ENCODE measurements at regions not wholly inside any gene's neighbourhood (a gene's known extent, or its start where the extent isn't known, plus 50 kb on each side); places are given as distances from the start of the nearest gene placed in this dataset.

GRCh38 chr15:69573815-69574475 is 121.3 kb downstream of the RPLP1 start:
- no peak overlapping the region for H3K27ac ChIP-seq
- H3K4me1 ChIP-seq, result peaks cover under 1 to 7% of the 10 kb centered on the region in 2 donors
- DNase-seq (ENCODE audit: low spot score in 2 of 2), result no peak
- TF ChIP-seq CTCF (IDR thresholded peaks at IDR 0.05), result no peak
- intact Hi-C loops (cut with DNase I), result loop anchor here (2.0 kb wide), 1 partner anchor 79 kb away; no protein-coding TSS in a partner anchor
- H3K9me3 ChIP-seq, result no peaks in the 10 kb centered on the region
- no peaks in the 10 kb centered on the region for H3K36me3 ChIP-seq
- no peaks in the 10 kb centered on the region for H3K27me3 ChIP-seq
- H3K4me3 ChIP-seq, result no peak overlapping the region

GRCh38 chr15:69574506-69574905 is 121.9 kb downstream of the RPLP1 start:
- Histone ChIP-seq H3K36me3 (no peaks in the 10 kb centered on the region), H3K4me1 (peaks cover 5 to 12% of the 10 kb centered on the region in 2 donors), H3K27me3 (no peaks in the 10 kb centered on the region), H3K27ac (no peak overlapping the region), H3K4me3 (no peak overlapping the region), H3K9me3 (no peaks in the 10 kb centered on the region)
- TF ChIP-seq CTCF (IDR thresholded peaks at IDR 0.05), result no peak
- DNase-seq (ENCODE audit: low spot score in 2 of 2), result no peak
- intact Hi-C loops (cut with DNase I), result loop anchor here (2.0 kb wide), 1 partner anchor 78 kb away; no protein-coding TSS in a partner anchor

- H3K4me3 ChIP-seq, result no peak overlapping the region
- TF ChIP-seq CTCF (IDR thresholded peaks at IDR 0.05), result no peak
- no peaks in the 10 kb centered on the region for H3K27me3 ChIP-seq
- H3K9me3 ChIP-seq, result no peaks in the 10 kb centered on the region
- intact Hi-C loops (cut with DNase I), result loop anchor here (2.0 to 5.0 kb wide), 5 partner anchors 53 to 912 kb away; partner anchors contain the start of gene TLE3
- H3K36me3 ChIP-seq, result no peaks in the 10 kb centered on the region
- H3K4me1 ChIP-seq, result peaks cover 5 to 12% of the 10 kb centered on the region in 2 donors
- no peak overlapping the region for H3K27ac ChIP-seq
- DNase-seq (ENCODE audit: low spot score in 2 of 2), result no peak
Measured at GRCh38 chr15:69575387-69575786, 122.8 kb downstream of the RPLP1 start.

GRCh38 chr15:69576035-69576526 is 123.5 kb downstream of the RPLP1 start:
- H3K9me3 ChIP-seq, result no peaks in the 10 kb centered on the region
- no peak overlapping the region for H3K27ac ChIP-seq
- peak; percentile 76 to 84 (median 83) for TF ChIP-seq CTCF (IDR thresholded peaks at IDR 0.05)
- DNase-seq (ENCODE audit: low spot score in 2 of 2), result peak in 1 of 2 donors; percentile 77
- no peak overlapping the region for H3K4me3 ChIP-seq
- no peaks in the 10 kb centered on the region for H3K36me3 ChIP-seq
- intact Hi-C loops (cut with DNase I), result loop anchor here (5.0 kb wide), 4 partner anchors 54 to 911 kb away; partner anchors contain the start of gene TLE3
- H3K27me3 ChIP-seq, result no peaks in the 10 kb centered on the region
- peaks cover 5 to 12% of the 10 kb centered on the region in 2 donors for H3K4me1 ChIP-seq

- peaks cover 5 to 12% of the 10 kb centered on the region in 2 donors for H3K4me1 ChIP-seq
- H3K4me3 ChIP-seq, result no peak overlapping the region
- intact Hi-C loops (cut with DNase I), result loop anchor here (5.0 kb wide), 4 partner anchors 55 to 910 kb away; partner anchors contain the start of gene TLE3
- TF ChIP-seq CTCF (IDR thresholded peaks at IDR 0.05), result no peak
- H3K27me3 ChIP-seq, result no peaks in the 10 kb centered on the region
- H3K36me3 ChIP-seq, result no peaks in the 10 kb centered on the region
- no peaks in the 10 kb centered on the region for H3K9me3 ChIP-seq
- no peak for DNase-seq (ENCODE audit: low spot score in 2 of 2)
- H3K27ac ChIP-seq, result no peak overlapping the region
Measured at GRCh38 chr15:69576948-69577351, 124.3 kb downstream of the RPLP1 start.
